ENCODE measurements at regions not wholly inside any gene's neighbourhood (a gene's known extent, or its start where the extent isn't known, plus 50 kb on each side); places are given as distances from the start of the nearest gene placed in this dataset.

DNA sequence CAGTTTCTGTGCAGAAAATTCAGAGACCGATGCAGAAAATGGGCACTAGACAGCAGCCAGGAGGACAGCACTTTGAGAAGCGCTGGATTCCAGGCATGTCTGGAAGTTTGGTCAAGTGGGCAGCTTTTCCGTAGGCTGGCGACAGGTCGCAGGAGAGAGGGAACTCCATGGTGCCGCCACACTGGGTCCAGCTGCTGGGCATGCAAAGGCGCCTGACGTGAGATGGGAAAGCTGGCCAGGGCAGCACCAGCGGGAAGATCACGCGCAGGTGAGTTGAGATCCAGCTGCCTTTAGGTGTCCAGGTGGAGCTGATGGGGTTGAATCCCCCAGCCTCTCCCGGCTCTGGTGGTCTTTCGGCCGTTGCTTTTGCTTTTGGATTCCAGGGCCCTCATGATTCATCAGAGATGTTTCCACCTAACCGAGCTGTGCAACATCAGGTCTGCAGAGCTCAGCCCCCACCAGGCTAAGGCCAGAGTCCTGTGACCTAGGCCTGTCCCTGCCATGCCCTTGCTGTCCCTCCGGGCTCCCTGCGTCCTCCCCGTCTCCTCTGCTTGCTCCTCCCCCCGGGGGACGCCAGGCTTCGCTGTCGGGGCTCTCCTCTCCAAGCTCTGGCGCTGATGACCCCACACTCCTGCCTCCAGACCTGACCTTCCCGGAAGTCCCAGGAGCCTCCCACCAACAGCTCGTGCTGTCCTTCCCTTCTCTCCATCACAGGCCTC lies 1001.7 kb downstream of the BRD1 start:
- Mint-ChIP-seq H3K4me3 (no peak overlapping the region), H3K4me1 (no peaks in the 10 kb centered on the region), H3K27me3 (ENCODE audit: low read depth in 2 of 2) (peaks cover 5 to 7% of the 10 kb centered on the region in 2 donors), H3K9me3 (no peaks in the 10 kb centered on the region), H3K27ac (no peak overlapping the region), H3K36me3 (no peaks in the 10 kb centered on the region)
- no peaks in the 10 kb centered on the region for H3K36me3 ChIP-seq (ENCODE audit: control insufficient read depth, insufficient read depth, low read length)
- H3K4me1 ChIP-seq (ENCODE audit: control insufficient read depth, insufficient read depth, low read length) = no peaks in the 10 kb centered on the region
- ATAC-seq = no peak
- no peak overlapping the region for H3K27ac ChIP-seq (ENCODE audit: low read length)
- no peak for DNase-seq
- TF ChIP-seq, protein P1, sequence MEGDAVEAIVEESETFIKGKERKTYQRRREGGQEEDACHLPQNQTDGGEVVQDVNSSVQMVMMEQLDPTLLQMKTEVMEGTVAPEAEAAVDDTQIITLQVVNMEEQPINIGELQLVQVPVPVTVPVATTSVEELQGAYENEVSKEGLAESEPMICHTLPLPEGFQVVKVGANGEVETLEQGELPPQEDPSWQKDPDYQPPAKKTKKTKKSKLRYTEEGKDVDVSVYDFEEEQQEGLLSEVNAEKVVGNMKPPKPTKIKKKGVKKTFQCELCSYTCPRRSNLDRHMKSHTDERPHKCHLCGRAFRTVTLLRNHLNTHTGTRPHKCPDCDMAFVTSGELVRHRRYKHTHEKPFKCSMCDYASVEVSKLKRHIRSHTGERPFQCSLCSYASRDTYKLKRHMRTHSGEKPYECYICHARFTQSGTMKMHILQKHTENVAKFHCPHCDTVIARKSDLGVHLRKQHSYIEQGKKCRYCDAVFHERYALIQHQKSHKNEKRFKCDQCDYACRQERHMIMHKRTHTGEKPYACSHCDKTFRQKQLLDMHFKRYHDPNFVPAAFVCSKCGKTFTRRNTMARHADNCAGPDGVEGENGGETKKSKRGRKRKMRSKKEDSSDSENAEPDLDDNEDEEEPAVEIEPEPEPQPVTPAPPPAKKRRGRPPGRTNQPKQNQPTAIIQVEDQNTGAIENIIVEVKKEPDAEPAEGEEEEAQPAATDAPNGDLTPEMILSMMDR (IDR thresholded peaks at IDR 0.05) = no peak
- H3K27me3 ChIP-seq (ENCODE audit: control insufficient read depth, insufficient read depth, low read length) = no peaks in the 10 kb centered on the region
- intact Hi-C loops (cut with micrococcal nuclease) = no loop called here
- no peak overlapping the region for H3K4me3 ChIP-seq (ENCODE audit: low read length)
- 85% methylated on average over 25 of the region's 25 CpGs for WGBS (ENCODE audit: insufficient coverage)
- peaks cover 5% of the 10 kb centered on the region for H3K9me3 ChIP-seq (ENCODE audit: control insufficient read depth, insufficient read depth, low read length)

DNA sequence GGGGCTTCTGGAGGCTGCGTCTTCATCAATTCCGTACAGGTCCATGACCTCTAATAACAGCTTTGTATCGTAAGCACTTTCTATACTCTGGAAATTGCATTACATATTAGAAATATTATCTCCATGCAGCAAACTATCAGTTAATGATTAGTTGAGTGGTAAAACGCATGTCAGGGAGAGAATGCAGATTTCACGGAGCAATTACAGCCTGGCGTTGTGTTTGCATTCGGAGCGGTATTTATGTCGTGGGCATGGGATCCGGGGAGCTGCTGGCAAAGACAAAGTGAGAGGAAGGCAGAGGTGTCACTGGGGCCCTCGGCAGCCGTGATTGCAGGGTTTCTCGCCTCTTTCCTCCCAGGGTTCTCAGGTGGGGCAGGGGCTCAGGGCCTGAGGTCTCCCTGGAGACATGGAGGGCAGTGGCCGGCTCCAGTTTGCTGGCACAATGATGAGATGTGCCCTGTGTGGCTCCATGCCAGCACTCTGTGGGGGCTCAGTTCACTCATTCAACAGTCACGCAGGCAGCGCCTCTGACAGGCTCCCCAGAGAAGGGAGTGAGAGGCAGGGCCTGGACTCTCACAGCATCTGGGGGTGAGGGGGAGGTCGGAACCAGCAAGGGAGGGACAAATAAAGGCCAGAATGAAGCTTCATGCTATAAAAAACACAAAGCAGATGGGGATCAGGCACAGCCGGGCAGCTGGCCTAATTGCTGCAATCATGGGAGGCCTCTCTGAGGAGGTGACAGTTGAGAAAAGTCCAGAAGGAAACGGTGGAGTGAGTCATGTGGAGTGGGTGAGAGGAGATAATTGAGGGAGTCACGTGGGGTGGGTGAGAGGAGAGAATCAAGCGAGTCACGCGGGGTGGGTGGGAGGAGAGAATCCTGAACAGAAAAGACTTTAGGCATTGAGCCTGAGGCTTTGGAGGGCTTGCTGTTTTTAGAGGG lies 1002.7 kb downstream of the BRD1 start:
- no peaks in the 10 kb centered on the region for H3K27me3 ChIP-seq (ENCODE audit: control insufficient read depth, insufficient read depth, low read length)
- TF ChIP-seq, protein P1 (IDR thresholded peaks at IDR 0.05) = no peak
- peaks cover 5 to 7% of the 10 kb centered on the region in 2 donors for H3K27me3 Mint-ChIP-seq (ENCODE audit: low read depth in 2 of 2)
- WGBS (ENCODE audit: insufficient coverage) = 71% methylated on average over 22 of the region's 23 CpGs
- no peaks in the 10 kb centered on the region for H3K36me3 ChIP-seq (ENCODE audit: control insufficient read depth, insufficient read depth, low read length)
- H3K4me1 ChIP-seq (ENCODE audit: control insufficient read depth, insufficient read depth, low read length) = no peaks in the 10 kb centered on the region
- H3K27ac Mint-ChIP-seq = no peak overlapping the region
- H3K4me3 ChIP-seq (ENCODE audit: low read length) = no peak overlapping the region
- no peaks in the 10 kb centered on the region for H3K36me3 Mint-ChIP-seq
- H3K27ac ChIP-seq (ENCODE audit: low read length) = no peak overlapping the region
- H3K4me1 Mint-ChIP-seq = no peaks in the 10 kb centered on the region
- no peak for DNase-seq
- intact Hi-C loops (cut with micrococcal nuclease) = no loop called here
- no peak overlapping the region for H3K4me3 Mint-ChIP-seq
- ATAC-seq = no peak
- no peaks in the 10 kb centered on the region for H3K9me3 Mint-ChIP-seq
- peaks cover 2% of the 10 kb centered on the region for H3K9me3 ChIP-seq (ENCODE audit: control insufficient read depth, insufficient read depth, low read length)

DNA sequence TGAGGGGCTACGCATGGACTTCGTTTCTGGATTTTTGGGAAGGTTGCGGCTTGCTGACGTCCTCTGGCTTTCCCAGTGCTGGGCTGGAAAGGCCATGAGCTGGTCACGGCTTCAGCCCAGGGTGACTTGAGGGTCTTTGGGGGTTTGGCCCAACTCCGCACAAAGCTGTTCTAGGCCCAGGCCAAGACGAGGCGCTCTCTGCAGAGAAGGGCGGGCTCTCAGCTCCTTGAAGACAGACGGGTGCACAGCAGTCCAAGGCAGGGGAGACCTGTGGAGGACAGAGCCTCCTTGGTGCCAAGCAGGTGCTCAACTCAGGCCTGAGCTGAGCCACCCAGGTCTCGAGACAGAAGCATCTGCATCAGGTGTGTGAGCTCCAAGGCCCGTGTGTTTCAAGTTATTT lies 1003.7 kb downstream of the BRD1 start:
- TF ChIP-seq, protein P1 (IDR thresholded peaks at IDR 0.05) = no peak
- H3K36me3 Mint-ChIP-seq = no peaks in the 10 kb centered on the region
- Histone ChIP-seq H3K36me3 (ENCODE audit: control insufficient read depth, insufficient read depth, low read length) (no peaks in the 10 kb centered on the region), H3K4me1 (ENCODE audit: control insufficient read depth, insufficient read depth, low read length) (no peaks in the 10 kb centered on the region), H3K4me3 (ENCODE audit: low read length) (no peak overlapping the region), H3K9me3 (ENCODE audit: control insufficient read depth, insufficient read depth, low read length) (no peaks in the 10 kb centered on the region), H3K27ac (ENCODE audit: low read length) (no peak overlapping the region), H3K27me3 (ENCODE audit: control insufficient read depth, insufficient read depth, low read length) (no peaks in the 10 kb centered on the region)
- no peak overlapping the region for H3K4me3 Mint-ChIP-seq
- ATAC-seq (no peak), DNase-seq (no peak)
- no peak overlapping the region for H3K27ac Mint-ChIP-seq
- H3K4me1 Mint-ChIP-seq = no peaks in the 10 kb centered on the region
- H3K27me3 Mint-ChIP-seq (ENCODE audit: low read depth in 2 of 2) = peaks cover 5 to 7% of the 10 kb centered on the region in 2 donors
- WGBS (ENCODE audit: insufficient coverage) = 88% methylated on average over 12 of the region's 12 CpGs
- no peaks in the 10 kb centered on the region for H3K9me3 Mint-ChIP-seq
- intact Hi-C loops (cut with micrococcal nuclease) = no loop called here
